ENCODE measurements at regions not wholly inside any gene's neighbourhood (a gene's known extent, or its start where the extent isn't known, plus 50 kb on each side); places are given as distances from the start of the nearest gene placed in this dataset.

GRCh38 chr2:147330925-147331324 is 513.9 kb upstream of the ACVR2A start:
- POLR2A ChIA-PET (ENCODE audit: unreplicated experiment): no interaction called here
- no peak overlapping the region for H3K27ac ChIP-seq

GRCh38 chr2:147327613-147328012 is 517.2 kb upstream of the ACVR2A start:
- no peaks in the 10 kb centered on the region for H3K36me3 ChIP-seq (ENCODE audit: low read depth)
- no peaks in the 10 kb centered on the region for H3K27me3 ChIP-seq (ENCODE audit: insufficient read depth, low read depth)
- TF ChIP-seq EZH2 (IDR thresholded peaks at IDR 0.05; ENCODE audit: low read depth): no peak
- no peak for TF ChIP-seq CTCF (conservative IDR thresholded peaks at IDR 0.05)
- H3K9me2 ChIP-seq (ENCODE audit: insufficient read depth): no peaks in the 10 kb centered on the region
- no peak overlapping the region for H3K4me3 ChIP-seq
- no peak overlapping the region for H3K4me2 ChIP-seq
- no peak overlapping the region for H2AFZ ChIP-seq
- H3K4me1 ChIP-seq (replicated peaks; ENCODE audit: insufficient read depth): no peaks in the 10 kb centered on the region
- DNase-seq: no peak
- intact Hi-C loops (cut with micrococcal nuclease; ENCODE audit: unreplicated experiment): no loop called here
- no peaks in the 10 kb centered on the region for H3K9me3 ChIP-seq (ENCODE audit: insufficient read depth, low read depth)
- no peaks in the 10 kb centered on the region for H3F3A ChIP-seq (ENCODE audit: insufficient read depth, low read depth)
- H3K27ac ChIP-seq: no peak overlapping the region
- H3K79me2 ChIP-seq (ENCODE audit: low read depth): no peaks in the 10 kb centered on the region
- POLR2A ChIA-PET (ENCODE audit: unreplicated experiment): no interaction called here
- no TSS peak for BruUV-seq (replicated peaks)
- CTCF ChIA-PET: no interaction called here
- no peaks in the 10 kb centered on the region for H4K20me1 ChIP-seq (ENCODE audit: insufficient read depth)

More at GRCh38 chr2:147330925-147331324, 513.9 kb upstream of the ACVR2A start:
- no peak for DNase-seq
- H3K4me2 ChIP-seq: no peak overlapping the region
- no peaks in the 10 kb centered on the region for H3K9me2 ChIP-seq (ENCODE audit: insufficient read depth)
- no peaks in the 10 kb centered on the region for H3K79me2 ChIP-seq (ENCODE audit: low read depth)
- H3K4me3 ChIP-seq: no peak overlapping the region
- CTCF ChIA-PET: no interaction called here
- no peaks in the 10 kb centered on the region for H3K36me3 ChIP-seq (ENCODE audit: low read depth)
- H3K4me1 ChIP-seq (replicated peaks; ENCODE audit: insufficient read depth): no peaks in the 10 kb centered on the region
- BruUV-seq (replicated peaks): no TSS peak
- no peak overlapping the region for H2AFZ ChIP-seq
- H3F3A ChIP-seq (ENCODE audit: insufficient read depth, low read depth): no peaks in the 10 kb centered on the region
- no peaks in the 10 kb centered on the region for H3K27me3 ChIP-seq (ENCODE audit: insufficient read depth, low read depth)
- TF ChIP-seq EZH2 (IDR thresholded peaks at IDR 0.05; ENCODE audit: low read depth) (no peak), CTCF (conservative IDR thresholded peaks at IDR 0.05) (no peak)
- H4K20me1 ChIP-seq (ENCODE audit: insufficient read depth): no peaks in the 10 kb centered on the region
- intact Hi-C loops (cut with micrococcal nuclease; ENCODE audit: unreplicated experiment): loop anchor here (5.0 kb wide), 1 partner anchor 404 kb away; no protein-coding TSS in a partner anchor
- H3K9me3 ChIP-seq (ENCODE audit: insufficient read depth, low read depth): no peaks in the 10 kb centered on the region

- Histone ChIP-seq H3K9me2 (ENCODE audit: insufficient read depth) (no peaks in the 10 kb centered on the region), H3K4me3 (no peak overlapping the region), H3K4me1 (replicated peaks; ENCODE audit: insufficient read depth) (no peaks in the 10 kb centered on the region), H3K27me3 (ENCODE audit: insufficient read depth, low read depth) (no peaks in the 10 kb centered on the region), H3K36me3 (ENCODE audit: low read depth) (no peaks in the 10 kb centered on the region), H3K79me2 (ENCODE audit: low read depth) (no peaks in the 10 kb centered on the region), H2AFZ (no peak overlapping the region), H3K27ac (no peak overlapping the region), H3K4me2 (no peak overlapping the region), H3F3A (ENCODE audit: insufficient read depth, low read depth) (no peaks in the 10 kb centered on the region), H3K9me3 (ENCODE audit: insufficient read depth, low read depth) (no peaks in the 10 kb centered on the region), H4K20me1 (ENCODE audit: insufficient read depth) (no peaks in the 10 kb centered on the region)
- no TSS peak for BruUV-seq (replicated peaks)
- TF ChIP-seq EZH2 (IDR thresholded peaks at IDR 0.05; ENCODE audit: low read depth): no peak
- TF ChIP-seq CTCF (conservative IDR thresholded peaks at IDR 0.05): no peak
- intact Hi-C loops (cut with micrococcal nuclease; ENCODE audit: unreplicated experiment): no loop called here
- DNase-seq: no peak
- ChIA-PET POLR2A (ENCODE audit: unreplicated experiment) (no interaction called here), CTCF (no interaction called here)
Measured at GRCh38 chr2:147325990-147326389, 518.8 kb upstream of the ACVR2A start.
